ENCODE measurements at regions not wholly inside any gene's neighbourhood (a gene's known extent, or its start where the extent isn't known, plus 50 kb on each side); places are given as distances from the start of the nearest gene placed in this dataset.
A peak's percentile ranks its signal among the peaks of the same experiment; 100 is the strongest.

GRCh38 chr10:1935912-1936311, 198.6 kb upstream of the ADARB2 start (continued):
- no peak for TF ChIP-seq ZNF462 (CRISPR knock-in tag; IDR thresholded peaks at IDR 0.05)
- TF ChIP-seq, protein P1, sequence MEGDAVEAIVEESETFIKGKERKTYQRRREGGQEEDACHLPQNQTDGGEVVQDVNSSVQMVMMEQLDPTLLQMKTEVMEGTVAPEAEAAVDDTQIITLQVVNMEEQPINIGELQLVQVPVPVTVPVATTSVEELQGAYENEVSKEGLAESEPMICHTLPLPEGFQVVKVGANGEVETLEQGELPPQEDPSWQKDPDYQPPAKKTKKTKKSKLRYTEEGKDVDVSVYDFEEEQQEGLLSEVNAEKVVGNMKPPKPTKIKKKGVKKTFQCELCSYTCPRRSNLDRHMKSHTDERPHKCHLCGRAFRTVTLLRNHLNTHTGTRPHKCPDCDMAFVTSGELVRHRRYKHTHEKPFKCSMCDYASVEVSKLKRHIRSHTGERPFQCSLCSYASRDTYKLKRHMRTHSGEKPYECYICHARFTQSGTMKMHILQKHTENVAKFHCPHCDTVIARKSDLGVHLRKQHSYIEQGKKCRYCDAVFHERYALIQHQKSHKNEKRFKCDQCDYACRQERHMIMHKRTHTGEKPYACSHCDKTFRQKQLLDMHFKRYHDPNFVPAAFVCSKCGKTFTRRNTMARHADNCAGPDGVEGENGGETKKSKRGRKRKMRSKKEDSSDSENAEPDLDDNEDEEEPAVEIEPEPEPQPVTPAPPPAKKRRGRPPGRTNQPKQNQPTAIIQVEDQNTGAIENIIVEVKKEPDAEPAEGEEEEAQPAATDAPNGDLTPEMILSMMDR (conservative IDR thresholded peaks at IDR 0.05; ENCODE audit: low read depth in 2 of 2): no peak
- no peak for TF ChIP-seq ZNF114 (CRISPR knock-in tag; IDR thresholded peaks at IDR 0.05)
- TF ChIP-seq POLR2AphosphoS5 (IDR thresholded peaks at IDR 0.05; ENCODE audit: low read depth): no peak

- H3K36me3 ChIP-seq (ENCODE audit: insufficient read depth): no peaks in the 10 kb centered on the region
- no peaks in the 10 kb centered on the region for H3K79me2 ChIP-seq (replicated peaks; ENCODE audit: insufficient read depth)
- no peak overlapping the region for H3K27ac ChIP-seq (ENCODE audit: low read depth)
- H4K20me1 ChIP-seq (replicated peaks; ENCODE audit: insufficient read depth): no peaks in the 10 kb centered on the region
- DNase-seq (ENCODE audit: low spot score): peak; percentile 28
- peaks cover 5% of the 10 kb centered on the region; the same call in 1 of the 2 replicates for H3K4me1 ChIP-seq (ENCODE audit: insufficient read depth)
- Mint-ChIP-seq H3K4me1 (peaks cover 14% of the 10 kb centered on the region), H3K36me3 (ENCODE audit: low read depth) (no peaks in the 10 kb centered on the region), H3K27ac (no peak overlapping the region), H3K4me3 (peak overlapping the region; percentile 67; the same call in 2 of the 3 replicates), H3K9me3 (no peaks in the 10 kb centered on the region), H3K27me3 (ENCODE audit: insufficient read depth, low read depth, poor library complexity) (peaks cover 8% of the 10 kb centered on the region)
- no peaks in the 10 kb centered on the region for H3K27me3 ChIP-seq (ENCODE audit: insufficient read depth)
- H2AFZ ChIP-seq: peak overlapping the region; percentile 93
- H3K4me3 ChIP-seq: peak overlapping the region; percentile 45
- no peaks in the 10 kb centered on the region for H3K9me2 ChIP-seq (ENCODE audit: insufficient read depth)
- H3F3A ChIP-seq (replicated peaks; ENCODE audit: low read depth): no peaks in the 10 kb centered on the region
- peak; percentile 69 for ATAC-seq
- H3K4me2 ChIP-seq: peak overlapping the region; percentile 65
- TF ChIP-seq REST (IDR thresholded peaks at IDR 0.05; ENCODE audit: unreplicated experiment): no peak
- TF ChIP-seq ZNF114 (CRISPR knock-in tag; IDR thresholded peaks at IDR 0.05): no peak
- TF ChIP-seq EZH2phosphoT487 (IDR thresholded peaks at IDR 0.05; ENCODE audit: unreplicated experiment): no peak
- TF ChIP-seq ETS1 (IDR thresholded peaks at IDR 0.05): no peak
- TF ChIP-seq NANOG (IDR thresholded peaks at IDR 0.05; ENCODE audit: borderline replicate concordance): no peak
- no peak for TF ChIP-seq STAT1 (IDR thresholded peaks at IDR 0.05; ENCODE audit: unreplicated experiment)
- TF ChIP-seq POLR2AphosphoS5 (IDR thresholded peaks at IDR 0.05; ENCODE audit: low read depth): no peak
- TF ChIP-seq JUNB (IDR thresholded peaks at IDR 0.05; ENCODE audit: unreplicated experiment): no peak
- TF ChIP-seq ZNF331 (CRISPR knock-in tag; IDR thresholded peaks at IDR 0.05; ENCODE audit: low read depth): no peak
Observed at GRCh38 chr10:1933215-1933614, 195.9 kb upstream of the ADARB2 start.
